ES-I3 (cell line): ENCODE measurements at regions not wholly inside any gene's neighbourhood (a gene's known extent, or its start where the extent isn't known, plus 50 kb on each side); places are given as distances from the start of the nearest gene placed in this dataset.

Experiments
- H3K36me3 ChIP-seq: 2 replicates; pipeline ENCODE4 v1.6.1; 2013; ENCODE audit warnings: mild to moderate bottlenecking, low read length, control low read depth, moderate library complexity; ENCODE audit not compliant: insufficient read depth
- H3K4me1 ChIP-seq: 2 replicates; pipeline ENCODE4 v1.6.1; 2013; ENCODE audit warnings: mild to moderate bottlenecking, control low read depth, low read length; ENCODE audit not compliant: insufficient read depth
- H3K9ac ChIP-seq: 2 replicates; pipeline ENCODE4 v1.6.1; 2013; ENCODE audit warnings: low read depth, mild to moderate bottlenecking, low read length, moderate library complexity
- H3K9me3 ChIP-seq: 2 replicates; pipeline ENCODE4 v1.6.1; 2013; ENCODE audit warnings: mild to moderate bottlenecking, low read length, moderate library complexity; ENCODE audit not compliant: control insufficient read depth, insufficient read depth

GRCh38 chr16:66228792-66229191, 137.7 kb upstream of the CDH5 start:
- no peaks in the 10 kb centered on the region for H3K9me3 ChIP-seq
- no peaks in the 10 kb centered on the region; the same call in 1 of the 2 replicates for H3K4me1 ChIP-seq
- H3K9ac ChIP-seq = no peak overlapping the region
- no peaks in the 10 kb centered on the region for H3K36me3 ChIP-seq

- H3K9ac ChIP-seq = no peak overlapping the region
- no peaks in the 10 kb centered on the region for H3K9me3 ChIP-seq
- no peaks in the 10 kb centered on the region for H3K36me3 ChIP-seq
- H3K4me1 ChIP-seq = no peaks in the 10 kb centered on the region; the same call in 1 of the 2 replicates
These were observed 138.5 kb upstream of the CDH5 start for GRCh38 chr16:66227766-66228530.

GRCh38 chr16:66226762-66227161, 139.7 kb upstream of the CDH5 start:
- Histone ChIP-seq H3K36me3 (no peaks in the 10 kb centered on the region), H3K9me3 (no peaks in the 10 kb centered on the region), H3K4me1 (no peaks in the 10 kb centered on the region; the same call in 1 of the 2 replicates), H3K9ac (no peak overlapping the region)

- Histone ChIP-seq H3K36me3 (no peaks in the 10 kb centered on the region), H3K4me1 (no peaks in the 10 kb centered on the region; the same call in 1 of the 2 replicates)
These were observed 140.8 kb upstream of the CDH5 start for GRCh38 chr16:66225696-66226095.

GRCh38 chr16:66224626-66225025, 141.9 kb upstream of the CDH5 start:
- no peaks in the 10 kb centered on the region for H3K36me3 ChIP-seq
- no peaks in the 10 kb centered on the region for H3K9me3 ChIP-seq
- H3K4me1 ChIP-seq = no peaks in the 10 kb centered on the region; the same call in 1 of the 2 replicates
- no peak overlapping the region for H3K9ac ChIP-seq

More at GRCh38 chr16:66225696-66226095, 140.8 kb upstream of the CDH5 start:
- Histone ChIP-seq H3K9ac (no peak overlapping the region), H3K9me3 (no peaks in the 10 kb centered on the region)

- H3K4me1 ChIP-seq = no peaks in the 10 kb centered on the region; the same call in 1 of the 2 replicates
- no peaks in the 10 kb centered on the region for H3K9me3 ChIP-seq
- H3K9ac ChIP-seq = no peak overlapping the region
- no peaks in the 10 kb centered on the region for H3K36me3 ChIP-seq
These were observed 142.3 kb upstream of the CDH5 start for GRCh38 chr16:66224186-66224585.

- no peaks in the 10 kb centered on the region for H3K9me3 ChIP-seq
- no peaks in the 10 kb centered on the region for H3K36me3 ChIP-seq
- H3K9ac ChIP-seq = no peak overlapping the region
- H3K4me1 ChIP-seq = no peaks in the 10 kb centered on the region; the same call in 1 of the 2 replicates
These were observed 143.2 kb upstream of the CDH5 start for GRCh38 chr16:66223176-66223780.

- H3K9me3 ChIP-seq = no peaks in the 10 kb centered on the region
- H3K36me3 ChIP-seq = no peaks in the 10 kb centered on the region
- no peak overlapping the region for H3K9ac ChIP-seq
- H3K4me1 ChIP-seq = no peaks in the 10 kb centered on the region; the same call in 1 of the 2 replicates
These were observed 143.7 kb upstream of the CDH5 start for GRCh38 chr16:66222756-66223155.

GRCh38 chr16:66220702-66221101, 145.8 kb upstream of the CDH5 start:
- H3K36me3 ChIP-seq = no peaks in the 10 kb centered on the region
- H3K9me3 ChIP-seq = no peaks in the 10 kb centered on the region
- no peaks in the 10 kb centered on the region; the same call in 1 of the 2 replicates for H3K4me1 ChIP-seq
- no peak overlapping the region for H3K9ac ChIP-seq

- Histone ChIP-seq H3K36me3 (no peaks in the 10 kb centered on the region), H3K9ac (no peak overlapping the region), H3K9me3 (no peaks in the 10 kb centered on the region), H3K4me1 (no peaks in the 10 kb centered on the region; the same call in 1 of the 2 replicates)
These were observed 147.0 kb upstream of the CDH5 start for GRCh38 chr16:66219491-66219890.

- H3K4me1 ChIP-seq = no peaks in the 10 kb centered on the region
- H3K36me3 ChIP-seq = no peaks in the 10 kb centered on the region
- no peaks in the 10 kb centered on the region for H3K9me3 ChIP-seq
- H3K9ac ChIP-seq = no peak overlapping the region
These were observed 154.1 kb upstream of the CDH5 start for GRCh38 chr16:66212428-66212827.

GRCh38 chr16:66211651-66212050, 154.8 kb upstream of the CDH5 start:
- H3K9ac ChIP-seq = no peak overlapping the region
- no peaks in the 10 kb centered on the region for H3K36me3 ChIP-seq
- H3K9me3 ChIP-seq = no peaks in the 10 kb centered on the region
- no peaks in the 10 kb centered on the region for H3K4me1 ChIP-seq

GRCh38 chr16:66207883-66208265, 158.6 kb upstream of the CDH5 start:
- Histone ChIP-seq H3K4me1 (peaks cover 10% of the 10 kb centered on the region), H3K9me3 (no peaks in the 10 kb centered on the region), H3K9ac (no peak overlapping the region)

GRCh38 chr16:66207139-66207882, 159.2 kb upstream of the CDH5 start:
- H3K9me3 ChIP-seq = no peaks in the 10 kb centered on the region
- H3K4me1 ChIP-seq = peaks cover 10% of the 10 kb centered on the region
- H3K9ac ChIP-seq = no peak overlapping the region
- H3K36me3 ChIP-seq = no peaks in the 10 kb centered on the region

More at GRCh38 chr16:66207883-66208265, 158.6 kb upstream of the CDH5 start:
- no peaks in the 10 kb centered on the region for H3K36me3 ChIP-seq
